ENCODE measurements at regions not wholly inside any gene's neighbourhood (a gene's known extent, or its start where the extent isn't known, plus 50 kb on each side); places are given as distances from the start of the nearest gene placed in this dataset.

GRCh38 chr2:144826105-144826504 is 306.2 kb upstream of the ZEB2 start:
- TF ChIP-seq CTCF (IDR thresholded peaks at IDR 0.05; ENCODE audit: extremely low read depth, insufficient read depth, missing control alignments) = no peak
- no peak for DNase-seq (ENCODE audit: low spot score)
- in situ Hi-C loops (cut with MboI; ENCODE audit: low pct_unique_long_range_greater_than_20kb, low sequenced_read_pairs, unreplicated experiment) = no loop called here

- no peak for TF ChIP-seq CTCF (IDR thresholded peaks at IDR 0.05; ENCODE audit: extremely low read depth, insufficient read depth, missing control alignments)
- no peak for DNase-seq (ENCODE audit: low spot score)
- in situ Hi-C loops (cut with MboI; ENCODE audit: low pct_unique_long_range_greater_than_20kb, low sequenced_read_pairs, unreplicated experiment) = no loop called here
These were observed 305.6 kb upstream of the ZEB2 start for GRCh38 chr2:144825331-144826020.

GRCh38 chr2:144824306-144825080 is 304.6 kb upstream of the ZEB2 start:
- in situ Hi-C loops (cut with MboI; ENCODE audit: low pct_unique_long_range_greater_than_20kb, low sequenced_read_pairs, unreplicated experiment) = no loop called here
- TF ChIP-seq CTCF (IDR thresholded peaks at IDR 0.05; ENCODE audit: extremely low read depth, insufficient read depth, missing control alignments) = no peak
- no peak for DNase-seq (ENCODE audit: low spot score)

- no peak for TF ChIP-seq CTCF (IDR thresholded peaks at IDR 0.05; ENCODE audit: extremely low read depth, insufficient read depth, missing control alignments)
- in situ Hi-C loops (cut with MboI; ENCODE audit: low pct_unique_long_range_greater_than_20kb, low sequenced_read_pairs, unreplicated experiment) = no loop called here
- DNase-seq (ENCODE audit: low spot score) = no peak
These were observed 303.0 kb upstream of the ZEB2 start for GRCh38 chr2:144822966-144823365.

GRCh38 chr2:144812288-144812687 is 292.4 kb upstream of the ZEB2 start:
- in situ Hi-C loops (cut with MboI; ENCODE audit: low pct_unique_long_range_greater_than_20kb, low sequenced_read_pairs, unreplicated experiment) = no loop called here
- no peak for DNase-seq (ENCODE audit: low spot score)
- no peak for TF ChIP-seq CTCF (IDR thresholded peaks at IDR 0.05; ENCODE audit: extremely low read depth, insufficient read depth, missing control alignments)

GRCh38 chr2:144801766-144802165 is 281.8 kb upstream of the ZEB2 start:
- TF ChIP-seq CTCF (IDR thresholded peaks at IDR 0.05; ENCODE audit: extremely low read depth, insufficient read depth, missing control alignments) = no peak
- no peak for DNase-seq (ENCODE audit: low spot score)
- in situ Hi-C loops (cut with MboI; ENCODE audit: low pct_unique_long_range_greater_than_20kb, low sequenced_read_pairs, unreplicated experiment) = no loop called here

All from GM13977 (cell line).